HCT116 (cell line): ENCODE measurements at regions not wholly inside any gene's neighbourhood (a gene's known extent, or its start where the extent isn't known, plus 50 kb on each side); places are given as distances from the start of the nearest gene placed in this dataset.

Source experiments
- ATAC-seq: fragments of 200-7000 bp; cut with Tn5 transposase; 2 replicates; pipeline ENCODE4 v1.9.1; 2020; ENCODE audit warnings: mild to moderate bottlenecking, moderate library complexity
- BruUV-seq: library from RNA; stranded (reverse); fragments of 400-500 nt; replicated peaks from 2 replicates; lab custom pipeline; 2021; lab: Mats Ljungman, UMichigan
- CTCF ChIA-PET: fragments of 300-600 bp; sonication (Branson Sonifier 250); formaldehyde crosslinking; loops from one replicate; lab custom pipeline; 2021; ENCODE audit warnings: antibody characterized with exemption; lab: Charles Lee
- POLR2A ChIA-PET: fragments of 300-600, 350-600 bp; sonication (Branson Sonifier 250); formaldehyde crosslinking; loops from one replicate; lab custom pipeline; 2021; ENCODE audit warnings: antibody characterized with exemption; lab: Charles Lee
- RAD21 ChIA-PET, 2 experiments: fragments of 300-600 bp; sonication (Branson Sonifier 250); formaldehyde crosslinking; loops; one replicate each; lab custom pipeline; 2023; ENCODE audit warnings: low total read pairs in 2 of 2; ENCODE audit not compliant: uncharacterized antibody in 2 of 2, unreplicated experiment in 2 of 2, low non-redundant PET in 1 of 2; lab: Charles Lee
- DNase-seq: peaks from one replicate; pipeline ENCODE4 v3.0.0-alpha.2; 2010; ENCODE audit warnings: low read depth, low spot score
- H2AFZ ChIP-seq: fragments of 200-600 bp; shearing (Covaris generic), sonication (generic); 2 replicates; pipeline ENCODE4 v1.6.1; 2017; ENCODE audit warnings: low read depth, mixed run types, mixed read lengths, antibody characterized with exemption, low read length; ENCODE audit not compliant: poor library complexity, severe bottlenecking
- H3K27ac ChIP-seq: 2 replicates; pipeline ENCODE4 v1.5.1; 2012; ENCODE audit warnings: low read depth, low read length
- H3K27me3 ChIP-seq: fragments of 200-600 bp; sonication (generic); 2 replicates; pipeline ENCODE4 v1.6.1; 2016; ENCODE audit warnings: mixed run types, low read length, mixed read lengths; ENCODE audit not compliant: insufficient read depth
- H3K36me3 ChIP-seq, 2 experiments: fragments of 200-500 bp in 1 of 2; fragments of 200-600 bp in 1 of 2; sonication (Bioruptor generic) in 1 of 2; sonication (generic) in 1 of 2; 2 replicates each; pipeline versions ENCODE4 v1.5.1 to v1.6.1; 2014 to 2016; ENCODE audit warnings: low read length in 2 of 2, inconsistent platforms in 1 of 2, mixed read lengths in 1 of 2, mixed run types in 1 of 2; ENCODE audit not compliant: insufficient read depth in 2 of 2, control insufficient read depth in 1 of 2
- H3K4me1 ChIP-seq, 2 experiments: fragments of 200-600 bp in 1 of 2; sonication (generic) in 1 of 2; 2 replicates each; pipeline versions ENCODE4 v1.5.1 to v1.6.1; 2012 to 2017; ENCODE audit warnings: low read length in 2 of 2, inconsistent platforms in 1 of 2, mild to moderate bottlenecking in 1 of 2, mixed read lengths in 1 of 2, mixed run types in 1 of 2, moderate library complexity in 1 of 2; ENCODE audit not compliant: insufficient read depth in 2 of 2, control insufficient read depth in 1 of 2
- H3K4me2 ChIP-seq: fragments of 200-600 bp; sonication (generic); 2 replicates; pipeline ENCODE4 v1.6.1; 2017; ENCODE audit warnings: mixed run types, low read length, mixed read lengths
- H3K4me3 ChIP-seq, 2 experiments: fragments of 200-600 bp in 1 of 2; sonication (generic) in 1 of 2; replicated peaks in 1 of 2; 2 replicates each; pipeline ENCODE4 v1.5.1; 2011 to 2016; ENCODE audit warnings: low read length in 2 of 2, control low read depth in 1 of 2, low read depth in 1 of 2, mild to moderate bottlenecking in 1 of 2, mixed read lengths in 1 of 2, mixed run types in 1 of 2
- H3K79me2 ChIP-seq: fragments of 200-600 bp; sonication (generic); 2 replicates; pipeline ENCODE4 v1.6.1; 2017; ENCODE audit warnings: mild to moderate bottlenecking, mixed run types, low read length, moderate library complexity, mixed read lengths; ENCODE audit not compliant: insufficient read depth
- H3K9ac ChIP-seq: fragments of 200-600 bp; sonication (generic); 2 replicates; pipeline ENCODE4 v1.6.1; 2016; ENCODE audit warnings: low read length, mixed read lengths
- H3K9me2 ChIP-seq: fragments of 200-600 bp; sonication (generic), shearing (Covaris generic); 2 replicates; pipeline ENCODE4 v1.6.1; 2017; ENCODE audit warnings: mixed run types, mild to moderate bottlenecking, moderate library complexity; ENCODE audit not compliant: insufficient read depth
- H3K9me3 ChIP-seq, 2 experiments: fragments of 200-500 bp in 1 of 2; fragments of 200-600 bp in 1 of 2; sonication (Bioruptor generic) in 1 of 2; sonication (generic) in 1 of 2; 2 replicates each; pipeline ENCODE4 v1.6.1; 2014 to 2017; ENCODE audit warnings: low read length in 2 of 2, mixed read lengths in 2 of 2, inconsistent platforms in 1 of 2, low read depth in 1 of 2, mild to moderate bottlenecking in 1 of 2, mixed run types in 1 of 2, moderate library complexity in 1 of 2; ENCODE audit not compliant: control insufficient read depth in 1 of 2, insufficient read depth in 1 of 2
- H4K20me1 ChIP-seq: fragments of 200-600 bp; sonication (generic), shearing (Covaris generic); 2 replicates; pipeline ENCODE4 v1.6.1; 2017; ENCODE audit warnings: mixed run types, mild to moderate bottlenecking, moderate library complexity; ENCODE audit not compliant: insufficient read depth
- ATF3 ChIP-seq: IDR thresholded peaks from 2 replicates; pipeline ENCODE4 v1.6.1; 2012
- CBX3 ChIP-seq: IDR thresholded peaks from 2 replicates; pipeline ENCODE4 v1.6.1; 2012; ENCODE audit warnings: low read depth
- CEBPB ChIP-seq: IDR thresholded peaks from 2 replicates; pipeline ENCODE4 v1.6.1; 2012; ENCODE audit warnings: low read depth
- CTCF ChIP-seq, 3 experiments: fragments of 200-600 bp in 1 of 3; sonication (generic) in 1 of 3; IDR thresholded peaks in 2 of 3; conservative IDR thresholded peaks in 1 of 3; 2 replicates each; pipeline ENCODE4 v1.5.1; 2012 to 2017; ENCODE audit warnings: low read depth in 2 of 3, low read length in 2 of 3, antibody characterized with exemption in 1 of 3, borderline replicate concordance in 1 of 3, control low read depth in 1 of 3, mild to moderate bottlenecking in 1 of 3, mixed read lengths in 1 of 3, mixed run types in 1 of 3, moderate library complexity in 1 of 3; ENCODE audit not compliant: insufficient read depth in 1 of 3
- EGR1 ChIP-seq: IDR thresholded peaks from 2 replicates; pipeline ENCODE4 v1.6.1; 2012; ENCODE audit warnings: low read depth
- ELF1 ChIP-seq: IDR thresholded peaks from 2 replicates; pipeline ENCODE4 v1.6.1; 2012; ENCODE audit warnings: low read depth, borderline replicate concordance
- EZH2 ChIP-seq: fragments of 200-600 bp; sonication (generic); IDR thresholded peaks from 2 replicates; pipeline ENCODE4 v1.6.1; 2017; ENCODE audit warnings: antibody characterized with exemption, mixed run types
- EZH2phosphoT487 ChIP-seq: fragments of 200-600 bp; IDR thresholded peaks from 2 replicates; pipeline ENCODE4 v1.6.1; 2018; ENCODE audit warnings: antibody characterized with exemption, borderline replicate concordance
- FOSL1 ChIP-seq: IDR thresholded peaks from 2 replicates; pipeline ENCODE4 v1.6.1; 2012; ENCODE audit warnings: low read depth
- MAX ChIP-seq: IDR thresholded peaks from 2 replicates; pipeline ENCODE4 v1.6.1; 2012
- POLR2A ChIP-seq: IDR thresholded peaks from 2 replicates; pipeline ENCODE4 v1.7.0; 2011; ENCODE audit warnings: borderline replicate concordance; ENCODE audit not compliant: insufficient read depth, insufficient read length; ENCODE audit errors: extremely low read depth
- POLR2AphosphoS5 ChIP-seq: IDR thresholded peaks from 2 replicates; pipeline ENCODE4 v1.6.1; 2011; ENCODE audit warnings: mild to moderate bottlenecking, low read depth, low read length, moderate library complexity
- REST ChIP-seq: IDR thresholded peaks from 2 replicates; pipeline ENCODE4 v1.6.1; 2012; ENCODE audit warnings: low read depth
- SIN3A ChIP-seq: IDR thresholded peaks from 2 replicates; pipeline ENCODE4 v1.6.1; 2012; ENCODE audit warnings: low read depth
- SP1 ChIP-seq: IDR thresholded peaks from 2 replicates; pipeline ENCODE4 v1.6.1; 2012; ENCODE audit warnings: low read depth
- TCF7L2 ChIP-seq: IDR thresholded peaks from 2 replicates; pipeline ENCODE4 v1.7.0; 2011; ENCODE audit warnings: borderline replicate concordance, inconsistent platforms; ENCODE audit not compliant: insufficient read depth, insufficient read length; ENCODE audit errors: extremely low read depth
- YY1 ChIP-seq: IDR thresholded peaks from 2 replicates; pipeline ENCODE4 v1.6.1; 2011; ENCODE audit warnings: low read length, low read depth, moderate library complexity, mild to moderate bottlenecking; ENCODE audit not compliant: insufficient replicate concordance; ENCODE audit errors: extremely low read depth
- ZBTB33 ChIP-seq: IDR thresholded peaks from 2 replicates; pipeline ENCODE4 v1.6.1; 2011; ENCODE audit warnings: mild to moderate bottlenecking, low read length, moderate library complexity; ENCODE audit not compliant: insufficient replicate concordance; ENCODE audit errors: extremely low read depth
- ZFX ChIP-seq: fragments of 450-650 bp; IDR thresholded peaks from 2 replicates; pipeline ENCODE4 v1.6.1; 2017
- ZNF274 ChIP-seq: fragments of 200-500 bp; sonication (Bioruptor generic); IDR thresholded peaks from 2 replicates; pipeline ENCODE4 v1.6.1; 2014; ENCODE audit warnings: mild to moderate bottlenecking, low read depth, low read length, inconsistent platforms
- intact Hi-C: fragments of 100-400 bp; cut with micrococcal nuclease; formaldehyde crosslinking; loops from 2 replicates; pipeline ENCODE4 v1.10.0; 2022

- Histone ChIP-seq H3K27me3 (no peaks in the 10 kb centered on the region), H3K9ac (no peak overlapping the region), H3K9me3 (peaks cover 8 to 15% of the 10 kb centered on the region in 2 experiments; a peak in 2 of 4 replicates), H3K4me3 (no peak overlapping the region), H3K27ac (no peak overlapping the region), H3K4me1 (no peaks in the 10 kb centered on the region), H2AFZ (no peak overlapping the region), H3K9me2 (no peaks in the 10 kb centered on the region), H3K79me2 (no peaks in the 10 kb centered on the region), H3K4me2 (no peak overlapping the region), H4K20me1 (no peaks in the 10 kb centered on the region), H3K36me3 (no peaks in the 10 kb centered on the region)
- CTCF ChIA-PET, result no interaction called here
- POLR2A ChIA-PET, result no interaction called here
- no TSS peak for BruUV-seq
- no peak for ATAC-seq
- no peak for TF ChIP-seq EGR1
- TF ChIP-seq POLR2AphosphoS5, result no peak
- TF ChIP-seq POLR2A, result no peak
- no peak for TF ChIP-seq EZH2phosphoT487
- TF ChIP-seq ZBTB33, result no peak
- no peak for TF ChIP-seq SIN3A
- no peak for TF ChIP-seq EZH2
- TF ChIP-seq CTCF (IDR thresholded peaks at IDR 0.05 in 2 of 3, conservative IDR thresholded peaks at IDR 0.05 in 1 of 3; ENCODE audit: borderline replicate concordance in 1 of 3, insufficient read depth in 1 of 3, low read depth in 2 of 3, low read length in 2 of 3), result no peak
- no peak for TF ChIP-seq ATF3
- TF ChIP-seq ELF1, result no peak
- TF ChIP-seq SP1, result no peak
- TF ChIP-seq ZNF274, result no peak
- TF ChIP-seq MAX, result no peak
- TF ChIP-seq FOSL1, result no peak
- TF ChIP-seq CBX3, result no peak
- no peak for TF ChIP-seq REST
- no peak for TF ChIP-seq CEBPB
- no peak for TF ChIP-seq ZFX
- no peak for TF ChIP-seq TCF7L2
- no peak for TF ChIP-seq YY1
- intact Hi-C loops, result no loop called here
- RAD21 ChIA-PET, result no interaction called here
- DNase-seq, result no peak
These were observed 1225.8 kb upstream of the PRMT6 start for GRCh38 chr1:105830571-105831146.
